H1 (cell line): ENCODE measurements at regions not wholly inside any gene's neighbourhood (a gene's known extent, or its start where the extent isn't known, plus 50 kb on each side); places are given as distances from the start of the nearest gene placed in this dataset.

Source experiments
- CTCF ChIP-seq, 3 experiments: IDR thresholded peaks; 1 replicate in 2 of 3; 2 replicates in 1 of 3; pipeline versions ENCODE4 v1.5.1 to v1.6.1; 2011; ENCODE audit warnings: low read length in 3 of 3, mild to moderate bottlenecking in 3 of 3, inconsistent platforms in 2 of 3, low read depth in 1 of 3, moderate library complexity in 1 of 3; ENCODE audit not compliant: insufficient read depth in 1 of 3; ENCODE audit errors: control extremely low read depth in 1 of 3
- FOSL1 ChIP-seq: IDR thresholded peaks from 2 replicates; pipeline ENCODE4 v1.6.1; 2011; ENCODE audit warnings: mild to moderate bottlenecking, low read depth, low read length, moderate library complexity; ENCODE audit not compliant: insufficient read depth
- GABPA ChIP-seq: IDR thresholded peaks from 2 replicates; pipeline ENCODE4 v1.6.1; 2011; ENCODE audit warnings: mild to moderate bottlenecking, low read length, moderate library complexity, borderline replicate concordance; ENCODE audit not compliant: insufficient read depth
- GTF2F1 ChIP-seq: IDR thresholded peaks from 2 replicates; pipeline ENCODE4 v1.6.1; 2012; ENCODE audit warnings: low read depth, low read length, improper control_type of control experiment, borderline replicate concordance
- POLR2A ChIP-seq, 2 experiments: IDR thresholded peaks; 1 replicate in 1 of 2; 2 replicates in 1 of 2; pipeline ENCODE4 v1.6.1; 2011; ENCODE audit warnings: low read depth in 2 of 2, low read length in 2 of 2, mild to moderate bottlenecking in 2 of 2; ENCODE audit errors: control extremely low read depth in 1 of 2
- TAF1 ChIP-seq: IDR thresholded peaks from 2 replicates; pipeline ENCODE4 v1.6.1; 2011; ENCODE audit warnings: mild to moderate bottlenecking, low read depth, low read length

DNA sequence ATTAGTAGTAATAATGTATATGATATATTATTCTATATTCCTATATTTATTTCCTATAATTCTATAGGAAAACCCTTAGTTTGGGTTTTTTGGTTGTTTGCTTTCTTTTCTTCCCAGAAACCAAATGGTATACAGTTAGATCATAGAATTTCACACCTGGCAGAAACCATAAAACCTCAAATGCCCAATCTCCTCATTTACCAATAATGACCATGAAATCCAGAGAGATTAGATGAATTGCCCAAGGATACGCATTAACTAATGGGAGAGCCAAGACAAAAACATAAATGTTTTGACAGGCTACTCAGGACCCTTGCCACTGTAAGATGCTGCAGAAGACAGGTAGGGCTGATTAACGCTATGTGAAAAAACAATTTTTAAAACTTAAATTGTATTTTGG is 158.7 kb upstream of the FST start:
- TF ChIP-seq GABPA (no peak), CTCF (IDR thresholded peaks at IDR 0.05; ENCODE audit: control extremely low read depth in 1 of 3, insufficient read depth in 1 of 3, low read depth in 1 of 3, low read length in 3 of 3) (no peak), TAF1 (no peak), FOSL1 (no peak), POLR2A (IDR thresholded peaks at IDR 0.05; ENCODE audit: control extremely low read depth in 1 of 2, low read depth in 2 of 2, low read length in 2 of 2) (no peak), GTF2F1 (no peak)
